Osteoblast (primary cell): ENCODE measurements at regions not wholly inside any gene's neighbourhood (a gene's known extent, or its start where the extent isn't known, plus 50 kb on each side); places are given as distances from the start of the nearest gene placed in this dataset.

Experiments used
- DNase-seq: peaks from one replicate; pipeline ENCODE4 v3.0.0; 2011; ENCODE audit warnings: low spot score, mixed read lengths; ENCODE audit not compliant: insufficient read length; ENCODE audit errors: missing footprints
- H2AFZ ChIP-seq: 2 replicates; pipeline ENCODE4 v1.6.0; 2011; ENCODE audit warnings: mild to moderate bottlenecking, low read length
- H3K27ac ChIP-seq: 2 replicates; pipeline ENCODE4 v1.5.1; 2011; ENCODE audit warnings: mild to moderate bottlenecking, low read depth, low read length, moderate library complexity
- H3K27me3 ChIP-seq: 2 replicates; pipeline ENCODE4 v1.6.0; 2012; ENCODE audit warnings: mild to moderate bottlenecking, control low read depth, inconsistent platforms, low read length, moderate library complexity; ENCODE audit not compliant: insufficient read depth
- H3K36me3 ChIP-seq: 2 replicates; pipeline ENCODE4 v1.5.1; 2011; ENCODE audit warnings: mild to moderate bottlenecking, low read length, control low read depth, moderate library complexity; ENCODE audit not compliant: insufficient read depth
- H3K4me1 ChIP-seq: 2 replicates; pipeline ENCODE4 v1.5.1; 2011; ENCODE audit warnings: mild to moderate bottlenecking, low read length, control low read depth, moderate library complexity; ENCODE audit not compliant: insufficient read depth
- H3K4me2 ChIP-seq: 2 replicates; pipeline ENCODE4 v1.6.0; 2011; ENCODE audit warnings: mild to moderate bottlenecking, low read length; ENCODE audit not compliant: insufficient read depth
- H3K4me3 ChIP-seq: fragments of 200-600 bp; sonication (generic); 3 replicates; pipeline ENCODE4 v1.5.1; 2012; ENCODE audit warnings: mild to moderate bottlenecking, low read length, inconsistent platforms; ENCODE audit not compliant: insufficient read depth
- H3K79me2 ChIP-seq: 2 replicates; pipeline ENCODE4 v1.6.0; 2012; ENCODE audit warnings: mild to moderate bottlenecking, low read length, control low read depth, inconsistent platforms; ENCODE audit not compliant: insufficient read depth
- H3K9me3 ChIP-seq: 2 replicates; pipeline ENCODE4 v1.5.1; 2011; ENCODE audit warnings: low read depth, low read length, control low read depth
- H4K20me1 ChIP-seq: 2 replicates; pipeline ENCODE4 v1.6.0; 2012; ENCODE audit warnings: mild to moderate bottlenecking, low read length, control low read depth; ENCODE audit not compliant: insufficient read depth
- TF ChIP-seq, protein P1 (sequence below): IDR thresholded peaks from 2 replicates; pipeline ENCODE4 v1.5.1; 2011; ENCODE audit warnings: mild to moderate bottlenecking, low read depth, low read length, moderate library complexity; ENCODE audit errors: extremely low read depth

DNA sequence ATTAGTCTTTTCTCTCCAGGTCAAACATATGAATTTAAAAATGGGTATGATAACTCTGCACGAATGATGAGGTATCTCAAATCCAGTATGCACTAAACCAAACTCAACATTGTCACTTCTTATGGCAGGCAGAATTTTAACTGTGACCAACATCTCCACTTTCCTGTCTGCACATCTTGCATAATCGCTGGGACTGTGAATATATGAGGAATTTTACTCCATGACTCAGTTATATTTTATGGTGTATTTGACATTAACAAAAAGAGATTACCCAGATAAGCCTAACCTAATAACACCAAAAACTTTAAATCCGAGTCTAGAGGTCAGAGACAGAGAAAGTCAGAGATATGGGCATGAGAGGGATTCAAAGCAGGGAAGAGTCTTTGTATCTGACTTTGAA is 454.5 kb upstream of the SEMA3D start:
- H3K27me3 ChIP-seq: no peaks in the 10 kb centered on the region
- H3K4me1 ChIP-seq: no peaks in the 10 kb centered on the region
- H3K9me3 ChIP-seq: no peaks in the 10 kb centered on the region
- H3K4me3 ChIP-seq: no peak overlapping the region
- H2AFZ ChIP-seq: no peak overlapping the region
- H3K4me2 ChIP-seq: no peak overlapping the region
- TF ChIP-seq, protein P1, sequence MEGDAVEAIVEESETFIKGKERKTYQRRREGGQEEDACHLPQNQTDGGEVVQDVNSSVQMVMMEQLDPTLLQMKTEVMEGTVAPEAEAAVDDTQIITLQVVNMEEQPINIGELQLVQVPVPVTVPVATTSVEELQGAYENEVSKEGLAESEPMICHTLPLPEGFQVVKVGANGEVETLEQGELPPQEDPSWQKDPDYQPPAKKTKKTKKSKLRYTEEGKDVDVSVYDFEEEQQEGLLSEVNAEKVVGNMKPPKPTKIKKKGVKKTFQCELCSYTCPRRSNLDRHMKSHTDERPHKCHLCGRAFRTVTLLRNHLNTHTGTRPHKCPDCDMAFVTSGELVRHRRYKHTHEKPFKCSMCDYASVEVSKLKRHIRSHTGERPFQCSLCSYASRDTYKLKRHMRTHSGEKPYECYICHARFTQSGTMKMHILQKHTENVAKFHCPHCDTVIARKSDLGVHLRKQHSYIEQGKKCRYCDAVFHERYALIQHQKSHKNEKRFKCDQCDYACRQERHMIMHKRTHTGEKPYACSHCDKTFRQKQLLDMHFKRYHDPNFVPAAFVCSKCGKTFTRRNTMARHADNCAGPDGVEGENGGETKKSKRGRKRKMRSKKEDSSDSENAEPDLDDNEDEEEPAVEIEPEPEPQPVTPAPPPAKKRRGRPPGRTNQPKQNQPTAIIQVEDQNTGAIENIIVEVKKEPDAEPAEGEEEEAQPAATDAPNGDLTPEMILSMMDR: no peak
- H3K79me2 ChIP-seq: no peaks in the 10 kb centered on the region
- no peaks in the 10 kb centered on the region for H3K36me3 ChIP-seq
- no peak overlapping the region for H3K27ac ChIP-seq
- no peak for DNase-seq
- H4K20me1 ChIP-seq: no peaks in the 10 kb centered on the region

- Histone ChIP-seq H3K27ac (no peak overlapping the region), H2AFZ (no peak overlapping the region), H3K36me3 (no peaks in the 10 kb centered on the region), H3K79me2 (no peaks in the 10 kb centered on the region), H4K20me1 (no peaks in the 10 kb centered on the region), H3K9me3 (no peaks in the 10 kb centered on the region), H3K4me3 (no peak overlapping the region), H3K27me3 (no peaks in the 10 kb centered on the region), H3K4me2 (no peak overlapping the region), H3K4me1 (no peaks in the 10 kb centered on the region)
- DNase-seq: no peak
- TF ChIP-seq, protein P1: no peak
Measured at GRCh38 chr7:85638394-85638793, 451.5 kb upstream of the SEMA3D start.

DNA sequence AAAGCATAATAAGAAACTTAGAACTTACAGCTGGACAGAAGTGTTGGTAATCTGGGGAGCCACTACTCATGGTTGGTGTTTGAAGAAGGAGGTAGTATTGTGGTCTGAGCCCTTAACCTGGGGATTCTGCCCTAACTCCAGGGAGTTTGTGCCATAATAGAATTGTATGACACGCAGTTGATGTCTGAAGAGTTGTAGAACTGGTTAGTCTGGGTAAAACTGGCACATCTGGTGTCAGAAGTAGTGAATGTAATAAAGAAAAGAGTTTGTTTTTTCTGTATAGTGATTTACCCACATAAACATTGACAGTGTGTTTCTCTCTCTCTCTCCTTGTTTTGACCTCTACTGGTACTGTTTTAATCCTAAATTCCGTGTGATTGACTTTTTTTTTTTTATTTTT is 448.1 kb upstream of the SEMA3D start:
- H4K20me1 ChIP-seq: no peaks in the 10 kb centered on the region
- no peaks in the 10 kb centered on the region for H3K9me3 ChIP-seq
- no peaks in the 10 kb centered on the region for H3K36me3 ChIP-seq
- TF ChIP-seq, protein P1: no peak
- H3K4me2 ChIP-seq: no peak overlapping the region
- no peak overlapping the region for H2AFZ ChIP-seq
- H3K27ac ChIP-seq: no peak overlapping the region
- no peaks in the 10 kb centered on the region for H3K4me1 ChIP-seq
- no peaks in the 10 kb centered on the region for H3K27me3 ChIP-seq
- H3K4me3 ChIP-seq: no peak overlapping the region
- H3K79me2 ChIP-seq: no peaks in the 10 kb centered on the region
- DNase-seq: no peak

GRCh38 chr7:85630904-85631600 is 444.2 kb upstream of the SEMA3D start:
- TF ChIP-seq, protein P1: no peak
- H3K9me3 ChIP-seq: peaks cover 3% of the 10 kb centered on the region
- no peaks in the 10 kb centered on the region for H3K27me3 ChIP-seq
- H3K4me1 ChIP-seq: no peaks in the 10 kb centered on the region
- H3K4me3 ChIP-seq: no peak overlapping the region
- H3K4me2 ChIP-seq: no peak overlapping the region
- no peaks in the 10 kb centered on the region for H4K20me1 ChIP-seq
- no peak for DNase-seq
- no peaks in the 10 kb centered on the region for H3K79me2 ChIP-seq
- no peaks in the 10 kb centered on the region for H3K36me3 ChIP-seq
- no peak overlapping the region for H3K27ac ChIP-seq
- H2AFZ ChIP-seq: no peak overlapping the region
